GM18907 (cell line): ENCODE measurements at regions not wholly inside any gene's neighbourhood (a gene's known extent, or its start where the extent isn't known, plus 50 kb on each side); places are given as distances from the start of the nearest gene placed in this dataset.

ENCODE experiments used
- ATAC-seq: cut with Tn5 transposase; IDR thresholded peaks from one replicate; pipeline ENCODE4 v1.9.1; 2021; ENCODE audit warnings: mild to moderate bottlenecking, moderate library complexity; ENCODE audit not compliant: unreplicated experiment

- no peak for ATAC-seq
These were observed 348.5 kb downstream of the PTPRU start for GRCh38 chr1:29584776-29585175.

- no peak for ATAC-seq
These were observed 348.0 kb downstream of the PTPRU start for GRCh38 chr1:29584362-29584761.

GRCh38 chr1:29583727-29584126 is 347.4 kb downstream of the PTPRU start:
- ATAC-seq: no peak

- no peak for ATAC-seq
These were observed 344.9 kb downstream of the PTPRU start for GRCh38 chr1:29581256-29581655.

DNA sequence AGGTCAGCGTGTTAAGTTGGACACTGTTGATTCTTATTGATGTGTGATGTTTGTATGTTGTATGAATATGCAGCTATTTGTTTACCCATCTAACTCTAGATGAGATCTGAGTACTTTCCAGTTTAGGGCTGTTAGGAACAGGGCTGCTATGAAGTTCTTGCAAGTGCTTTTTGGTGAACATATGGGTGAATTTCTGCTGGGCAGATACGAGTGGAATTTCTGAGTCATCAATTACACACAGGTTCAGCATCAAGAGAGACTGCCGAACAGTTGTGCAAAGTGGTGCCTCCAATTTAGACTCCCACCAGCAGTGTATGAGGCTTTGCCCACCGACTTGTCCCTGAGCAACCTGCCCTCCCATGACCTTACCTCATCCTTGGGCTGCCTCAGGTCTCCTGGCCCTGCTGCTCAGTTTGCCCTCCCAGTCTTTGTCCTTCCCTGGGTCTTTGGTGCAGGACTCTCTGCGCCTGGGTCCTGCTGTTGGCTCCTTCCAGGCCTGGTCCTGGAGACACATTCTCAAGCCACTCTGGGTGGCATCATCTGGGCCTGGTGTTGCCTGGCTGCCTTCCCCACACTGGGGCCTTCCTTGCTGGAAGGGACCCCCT is 343.6 kb downstream of the PTPRU start:
- no peak for ATAC-seq

DNA sequence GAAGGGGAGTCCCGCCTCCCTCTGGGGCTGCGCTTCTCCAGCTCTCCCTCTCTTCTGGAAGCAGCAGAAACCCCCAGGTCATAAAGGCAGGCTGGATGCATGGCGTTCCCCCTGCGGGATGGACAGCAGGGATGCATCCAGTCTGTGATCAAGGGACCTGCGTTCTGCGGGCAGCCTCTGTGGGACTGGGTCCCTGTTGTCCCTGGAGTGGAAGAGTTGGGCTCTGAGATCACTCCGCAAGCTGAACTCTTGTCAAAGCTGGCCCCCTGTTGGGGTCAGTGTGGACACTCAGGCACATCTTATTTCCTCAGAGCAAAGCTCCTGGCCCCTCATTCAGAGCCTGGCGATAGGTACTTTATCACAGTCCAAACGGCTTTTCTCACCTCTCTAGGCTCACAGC is 341.2 kb downstream of the PTPRU start:
- ATAC-seq: no peak

- ATAC-seq: no peak
These were observed 340.2 kb downstream of the PTPRU start for GRCh38 chr1:29576510-29576909.

- ATAC-seq: no peak
These were observed 339.5 kb downstream of the PTPRU start for GRCh38 chr1:29575826-29576225.

DNA sequence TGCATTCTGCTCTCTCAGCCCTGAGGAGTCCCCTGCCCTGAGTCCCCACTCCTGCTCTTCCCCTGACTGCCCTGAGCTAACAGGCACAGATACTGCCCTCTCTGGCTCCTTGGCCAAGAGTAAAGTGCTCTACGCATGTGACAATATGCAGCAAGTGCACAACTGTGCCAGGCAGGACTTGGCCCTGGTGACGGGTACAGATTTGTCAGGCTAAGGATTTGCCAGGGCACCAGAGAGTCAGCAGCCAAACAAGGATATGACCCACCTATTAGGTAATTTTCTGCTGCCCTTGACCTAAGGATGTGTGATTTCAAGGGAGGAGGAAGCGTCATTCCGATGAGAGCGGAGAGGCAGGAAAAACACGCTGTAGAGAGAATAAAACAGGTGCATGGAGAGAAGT is 339.0 kb downstream of the PTPRU start:
- no peak for ATAC-seq

GRCh38 chr1:29574871-29575270 is 338.5 kb downstream of the PTPRU start:
- ATAC-seq: no peak

- no peak for ATAC-seq
These were observed 333.8 kb downstream of the PTPRU start for GRCh38 chr1:29569971-29570634.

DNA sequence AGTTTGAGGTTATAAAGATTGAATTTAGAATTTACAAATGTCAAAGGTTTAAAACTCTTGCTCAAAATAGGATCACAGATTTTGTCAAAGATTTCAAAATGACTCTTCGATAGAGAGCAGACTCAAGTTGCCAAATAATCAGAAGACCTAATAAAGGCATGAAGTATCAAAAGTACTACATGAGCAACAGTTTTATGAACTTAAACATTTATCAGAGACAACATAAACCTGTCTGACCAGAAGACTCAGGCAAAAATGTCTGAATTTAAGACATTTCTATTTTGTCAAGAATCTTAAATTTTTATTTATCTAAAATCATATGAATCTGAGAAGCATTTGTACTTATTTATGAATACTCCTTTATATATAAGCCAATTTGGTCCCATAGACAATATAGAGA is 330.9 kb downstream of the PTPRU start:
- no peak for ATAC-seq

- no peak for ATAC-seq
These were observed 329.2 kb downstream of the PTPRU start for GRCh38 chr1:29565490-29565889.

DNA sequence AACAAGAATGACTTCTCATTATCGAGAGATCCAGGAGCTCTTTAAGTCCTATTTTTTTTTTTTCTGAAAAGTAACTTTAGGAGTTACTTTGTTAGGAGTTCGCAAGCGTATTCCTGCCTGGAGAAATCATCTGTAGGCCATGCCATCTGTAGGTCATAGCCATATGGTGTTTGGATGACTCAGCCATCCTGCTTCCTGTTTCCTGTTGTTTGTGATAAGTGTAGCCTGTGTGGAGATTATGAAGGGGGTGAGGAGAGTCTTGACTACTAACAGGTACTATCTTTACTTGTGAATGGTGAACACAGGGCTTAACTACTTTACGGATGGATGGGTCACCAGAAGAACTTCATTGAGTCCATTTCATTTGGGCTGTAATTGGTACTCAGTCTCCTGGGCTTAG is 327.2 kb downstream of the PTPRU start:
- no peak for ATAC-seq

DNA sequence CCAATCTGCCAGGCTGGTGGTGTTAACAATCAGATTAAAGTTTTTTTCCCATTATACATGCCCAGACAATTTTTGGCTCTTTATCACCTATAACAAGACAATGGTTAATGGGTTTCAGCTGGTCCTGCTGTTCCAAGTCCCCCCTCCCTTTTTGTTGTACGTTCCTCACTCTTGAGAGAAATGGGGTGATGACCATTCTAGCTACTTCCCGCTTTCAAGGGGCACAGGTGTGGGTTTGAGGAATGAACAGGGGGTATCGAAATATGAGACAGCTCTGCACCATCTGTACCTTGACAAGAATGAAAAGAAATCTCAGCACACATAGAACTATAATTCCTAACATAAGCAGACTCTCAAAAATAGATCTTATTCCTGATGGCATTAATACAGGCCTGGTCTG is 326.8 kb downstream of the PTPRU start:
- ATAC-seq: no peak

- ATAC-seq: no peak
These were observed 322.7 kb downstream of the PTPRU start for GRCh38 chr1:29559056-29559455.

- no peak for ATAC-seq
These were observed 321.6 kb downstream of the PTPRU start for GRCh38 chr1:29557701-29558600.

DNA sequence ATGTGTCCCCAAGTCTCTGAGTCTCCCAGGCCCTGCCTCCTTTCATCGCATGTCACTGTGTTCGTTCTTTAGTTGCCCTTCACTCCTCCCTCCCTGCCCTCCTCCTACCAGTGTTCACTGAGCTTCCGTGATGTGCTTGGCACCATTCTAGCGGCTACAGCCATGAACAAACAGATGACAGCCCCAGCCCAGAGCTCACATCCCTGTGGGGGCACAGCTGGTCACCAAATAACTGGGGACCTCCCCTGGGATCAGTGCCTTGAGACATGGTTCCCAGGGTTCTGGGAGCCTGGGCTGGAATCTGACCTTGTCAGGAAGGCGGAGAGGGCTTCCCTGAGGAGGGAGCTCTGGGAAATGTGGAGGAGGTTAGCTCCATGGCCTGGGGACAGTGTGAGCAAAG is 320.7 kb downstream of the PTPRU start:
- ATAC-seq: no peak

- ATAC-seq: no peak
These were observed 320.3 kb downstream of the PTPRU start for GRCh38 chr1:29556657-29557056.

DNA sequence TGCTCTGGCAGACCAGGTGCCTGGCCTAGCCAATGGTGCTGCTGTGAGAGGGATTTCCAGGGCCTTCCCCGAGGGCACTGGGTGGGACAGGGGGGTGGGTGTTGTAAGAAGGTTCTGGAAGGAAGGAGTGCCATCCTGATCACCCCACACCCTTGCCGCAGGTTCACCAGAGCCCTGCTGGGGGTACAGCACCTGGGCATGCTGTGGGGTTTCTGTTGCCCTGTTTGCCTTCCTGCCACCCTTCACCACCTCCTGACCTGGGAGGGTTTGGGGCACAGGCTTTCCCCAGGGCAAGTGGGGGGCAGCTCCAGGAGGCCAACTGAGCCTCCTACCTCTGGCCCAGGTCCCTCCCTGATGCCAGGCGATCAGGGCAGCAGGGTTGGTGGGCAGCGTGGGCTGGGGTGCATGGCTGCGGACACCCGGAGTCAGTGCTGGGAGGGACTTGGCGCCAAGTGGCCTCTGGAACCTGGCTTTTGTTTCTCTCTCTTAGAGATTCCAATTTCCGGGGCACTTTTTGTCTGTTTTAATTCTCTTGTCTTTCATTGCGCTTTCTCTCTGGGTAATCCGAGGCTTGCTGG is 318.8 kb downstream of the PTPRU start:
- no peak for ATAC-seq

GRCh38 chr1:29554208-29554778 is 318.0 kb downstream of the PTPRU start:
- no peak for ATAC-seq
